AG08395 (cell line): ENCODE measurements at regions not wholly inside any gene's neighbourhood (a gene's known extent, or its start where the extent isn't known, plus 50 kb on each side); places are given as distances from the start of the nearest gene placed in this dataset.

Source experiments
- DNase-seq: peaks from one replicate; pipeline ENCODE4 v3.0.0; 2012; ENCODE audit warnings: mixed read lengths, low spot score

DNA sequence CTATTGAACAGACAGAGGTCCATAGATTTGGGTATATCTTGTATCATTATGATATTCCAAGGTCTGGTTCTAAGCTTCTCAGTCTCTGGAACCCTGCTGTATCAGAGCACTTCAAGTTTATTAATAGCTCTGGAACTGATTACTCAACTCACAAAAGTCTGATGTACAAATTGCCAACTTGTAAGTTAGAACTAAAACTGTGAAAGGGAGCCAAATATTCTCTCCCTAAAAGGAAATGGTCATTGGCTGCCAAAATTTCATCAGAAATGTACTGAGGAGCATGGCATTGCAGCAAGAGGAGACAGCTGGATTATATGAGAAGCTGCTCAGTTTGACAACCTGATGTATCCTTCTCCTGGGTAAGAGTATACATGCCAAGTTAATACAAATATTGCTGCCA, 828.8 kb upstream of the SEL1L start:
- DNase-seq = no peak

DNA sequence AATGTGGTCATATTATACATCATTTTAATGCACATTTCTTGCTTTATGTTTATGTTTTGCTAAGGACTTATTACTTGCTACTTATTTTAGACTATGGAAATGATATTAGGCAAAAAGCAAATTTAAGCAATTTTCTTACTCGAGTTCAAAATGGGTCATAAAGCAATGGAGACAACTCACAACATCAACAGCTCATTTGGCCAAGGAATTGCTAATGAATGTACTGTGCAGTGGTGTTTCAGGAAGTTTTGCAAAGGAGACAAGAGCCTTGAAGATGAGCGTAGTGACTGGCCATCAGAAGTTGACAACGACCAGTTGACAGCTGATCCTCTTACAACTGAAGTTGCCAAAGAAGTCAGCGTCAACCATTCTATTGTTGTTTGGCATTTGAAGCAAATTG, 831.8 kb upstream of the SEL1L start:
- no peak for DNase-seq

- DNase-seq = no peak
These were observed 833.1 kb upstream of the SEL1L start for GRCh38 chr14:82366803-82367202.

DNA sequence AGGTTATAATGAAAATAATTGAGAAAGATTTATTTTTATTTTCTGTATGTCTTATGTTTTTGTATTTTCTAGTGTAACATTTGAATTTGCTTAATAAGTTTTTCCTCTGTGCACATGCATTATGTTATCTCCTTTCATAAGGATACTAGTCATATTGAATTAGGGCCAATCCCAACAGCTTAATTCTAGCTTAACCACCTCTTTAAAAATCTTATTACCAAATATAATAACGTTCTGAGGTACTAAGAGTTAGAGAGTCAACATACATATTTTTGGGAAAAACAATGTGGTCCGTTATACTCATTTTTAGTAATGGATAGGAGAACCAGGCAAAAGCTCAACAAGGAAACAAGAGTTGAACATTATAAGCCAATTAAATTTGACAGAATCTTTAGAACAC, 845.6 kb upstream of the SEL1L start:
- no peak for DNase-seq

- DNase-seq = no peak
These were observed 851.4 kb upstream of the SEL1L start for GRCh38 chr14:82385048-82385447.

DNA sequence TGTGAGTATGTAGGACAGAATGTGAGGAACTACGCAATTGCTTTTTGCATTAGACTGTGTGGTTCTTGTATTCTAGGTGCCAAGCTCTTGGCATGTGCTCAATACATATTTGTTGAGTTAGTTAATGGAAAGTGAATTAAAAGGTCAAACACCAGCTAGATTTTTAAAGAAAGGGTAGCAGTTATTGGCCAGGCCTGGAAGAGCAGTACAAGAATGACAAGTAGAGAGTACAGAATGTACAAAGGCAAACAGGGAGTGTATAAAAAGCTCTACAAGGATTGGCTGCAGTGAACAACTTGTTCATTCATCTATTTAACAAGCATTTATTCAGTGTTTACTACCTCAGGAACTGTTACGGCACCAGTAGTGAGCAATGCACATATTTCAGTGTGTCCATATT, 854.0 kb upstream of the SEL1L start:
- no peak for DNase-seq

DNA sequence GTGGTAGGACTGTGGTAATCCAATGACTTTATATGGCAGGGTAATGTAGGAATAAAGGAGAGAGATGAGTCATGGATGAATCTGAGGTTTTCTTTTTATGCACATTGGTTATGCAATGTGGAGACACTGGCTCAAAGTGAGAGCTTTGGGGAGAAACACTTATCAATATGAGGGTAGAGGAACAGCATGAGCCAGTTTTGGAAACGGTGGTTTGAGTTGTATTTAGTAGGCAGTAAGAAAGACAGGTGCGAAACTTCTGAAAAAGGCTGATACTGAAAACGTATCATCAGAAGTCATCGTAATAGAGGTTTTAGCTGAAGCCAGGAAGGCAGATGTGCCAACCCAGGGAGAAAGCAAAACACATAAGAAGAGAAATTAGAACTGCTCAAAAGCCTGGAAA, 854.8 kb upstream of the SEL1L start:
- DNase-seq = no peak

GRCh38 chr14:82390586-82390985, 856.9 kb upstream of the SEL1L start:
- DNase-seq = no peak

DNA sequence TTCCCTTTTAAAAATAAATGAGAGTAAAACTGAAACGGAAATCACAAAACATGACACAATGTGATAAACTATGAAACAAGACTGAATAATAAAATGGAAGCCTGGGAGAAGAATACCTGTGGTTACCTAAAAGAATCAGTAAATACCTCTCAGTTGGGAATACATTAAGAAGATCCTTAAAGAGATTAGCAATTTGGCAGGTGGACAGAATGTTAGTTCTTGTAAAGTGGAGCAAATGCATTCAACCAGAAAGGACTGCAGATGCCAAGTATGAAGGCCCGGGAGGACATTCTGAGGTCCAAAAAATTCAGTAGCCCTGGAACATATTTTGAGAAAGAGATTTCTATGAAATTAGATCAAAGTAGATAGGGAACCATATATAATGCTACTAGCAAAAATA, 861.3 kb upstream of the SEL1L start:
- DNase-seq = no peak

- DNase-seq = no peak
These were observed 864.6 kb upstream of the SEL1L start for GRCh38 chr14:82398256-82398655.

GRCh38 chr14:82403987-82404386, 870.3 kb upstream of the SEL1L start:
- DNase-seq = no peak

GRCh38 chr14:82410064-82410463, 876.4 kb upstream of the SEL1L start:
- no peak for DNase-seq

DNA sequence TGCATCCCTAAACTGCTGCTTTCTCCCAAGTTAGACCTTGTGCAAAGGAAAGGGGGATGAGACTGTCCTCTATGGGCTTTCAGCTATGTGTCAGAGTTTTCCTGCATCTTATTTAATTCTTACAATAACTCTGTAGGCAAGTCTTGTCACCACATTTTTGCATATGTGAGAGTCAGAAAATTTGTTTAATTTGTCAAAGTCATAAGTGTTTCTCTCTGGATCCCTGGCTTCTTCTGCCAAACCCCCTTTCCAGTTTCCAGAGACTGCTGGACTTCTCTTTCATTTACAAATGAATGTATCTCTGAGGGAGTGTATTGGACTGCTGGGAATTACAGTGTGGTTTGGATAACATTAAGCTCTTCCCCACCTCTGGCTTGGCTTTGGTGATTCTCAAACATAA, 877.6 kb upstream of the SEL1L start:
- DNase-seq = no peak

DNA sequence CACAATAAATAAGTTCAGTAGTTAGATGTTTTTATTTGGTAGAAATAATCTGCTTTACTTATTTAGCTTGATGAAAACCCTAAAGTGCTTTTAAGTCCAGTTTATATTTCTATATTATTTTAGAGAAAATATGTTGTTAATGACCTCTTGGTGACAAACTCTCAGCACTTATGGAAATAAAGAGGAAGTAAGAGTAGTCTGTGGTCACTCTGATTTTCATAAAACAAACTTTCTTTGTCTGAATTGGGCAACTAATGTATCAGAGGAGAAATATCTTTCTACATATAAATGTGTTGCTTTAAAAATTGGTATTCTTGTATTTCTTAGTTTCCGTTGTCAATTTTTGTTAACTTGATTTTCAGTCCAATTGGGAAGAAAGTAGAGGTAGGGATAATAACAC, 878.9 kb upstream of the SEL1L start:
- DNase-seq = no peak

DNA sequence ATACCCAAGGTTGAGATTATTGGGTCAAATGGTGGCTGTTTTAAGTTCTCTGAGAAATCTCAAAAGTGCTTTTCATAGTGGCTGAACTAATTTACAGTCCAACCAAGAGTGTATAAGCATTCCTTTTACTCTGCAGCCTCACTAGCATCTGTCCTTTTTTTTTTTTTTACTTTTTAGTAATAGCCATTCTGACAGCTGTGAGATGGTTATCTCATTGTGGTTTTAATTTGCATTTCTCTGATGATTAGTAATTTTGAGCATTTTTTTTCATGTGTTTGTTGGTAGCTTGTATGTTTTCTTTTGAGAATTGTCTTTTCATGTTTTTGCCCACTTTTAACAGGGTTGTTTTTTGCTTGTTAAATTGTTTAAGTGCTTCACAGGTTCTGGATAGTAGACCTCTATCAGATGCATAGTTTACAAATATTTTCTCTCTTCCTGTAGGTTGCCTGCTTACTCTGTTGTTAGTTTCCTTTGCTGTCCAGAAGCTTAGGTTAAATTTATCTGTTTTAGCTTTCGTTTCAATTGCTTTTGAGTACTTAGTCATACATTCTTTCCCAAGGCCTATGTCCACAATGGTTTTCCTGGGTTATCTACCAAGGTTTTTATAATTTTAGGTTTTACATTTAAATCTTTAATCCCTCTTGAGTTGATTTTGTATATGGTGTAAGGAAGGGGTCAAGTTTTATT, 881.3 kb upstream of the SEL1L start:
- no peak for DNase-seq

GRCh38 chr14:82419933-82420332, 886.3 kb upstream of the SEL1L start:
- no peak for DNase-seq

DNA sequence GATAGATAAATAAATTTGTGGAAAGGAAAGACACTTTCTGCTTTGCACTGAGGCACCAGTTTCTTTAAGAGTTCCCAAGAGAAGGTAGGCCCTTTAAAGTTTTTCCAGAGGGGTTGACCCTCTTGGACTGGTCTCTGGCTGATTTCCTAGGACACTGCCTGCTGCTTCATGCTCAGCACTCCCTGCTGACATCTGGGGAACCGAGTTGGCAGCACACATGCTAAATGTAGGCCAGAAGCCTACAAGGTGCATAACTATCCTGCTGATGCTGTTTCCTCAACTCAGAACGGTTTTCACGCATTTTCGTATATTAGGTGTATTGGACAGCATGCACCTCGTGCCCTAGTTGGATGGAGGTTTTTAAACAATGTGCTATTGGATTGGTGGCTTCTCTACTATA, 887.2 kb upstream of the SEL1L start:
- DNase-seq = no peak

DNA sequence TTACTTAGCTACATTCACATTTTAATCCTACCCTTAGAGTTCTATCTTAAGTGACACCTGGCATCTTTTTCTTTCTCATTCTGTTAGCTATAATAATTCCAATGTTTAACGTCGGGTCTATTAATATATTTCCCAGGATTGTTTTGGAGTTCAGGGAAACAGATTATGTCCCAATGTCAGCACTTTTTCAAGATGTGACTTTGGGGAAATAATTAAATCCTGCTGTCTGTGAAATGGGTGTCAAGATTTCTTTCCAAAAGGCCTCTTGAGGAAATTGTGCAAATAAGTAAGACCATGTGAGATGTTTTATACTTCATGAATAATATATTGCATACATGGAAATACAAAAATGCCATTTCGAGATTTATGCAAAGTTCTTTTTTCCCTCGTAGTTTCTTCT, 887.6 kb upstream of the SEL1L start:
- no peak for DNase-seq

DNA sequence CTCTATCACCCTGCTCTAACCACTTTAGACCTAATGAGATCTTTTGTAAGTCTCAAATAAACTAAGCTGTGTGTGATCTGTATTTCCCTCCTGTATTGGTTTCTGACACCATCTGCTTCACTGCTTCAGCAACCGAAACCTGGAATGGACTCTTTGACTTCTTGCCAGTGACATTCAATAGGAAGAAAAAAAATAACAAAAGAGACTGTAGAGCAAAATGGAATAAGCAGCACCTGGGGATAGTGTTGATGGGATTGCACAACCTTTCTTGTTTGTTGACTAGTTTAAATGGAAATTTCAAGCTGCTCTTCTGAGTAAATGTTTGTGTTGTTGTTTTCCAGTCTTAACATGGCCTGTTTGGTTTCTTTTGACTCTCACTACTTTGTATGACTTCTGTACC, 888.6 kb upstream of the SEL1L start:
- no peak for DNase-seq

- DNase-seq = no peak
These were observed 891.6 kb upstream of the SEL1L start for GRCh38 chr14:82425261-82425660.

- DNase-seq = no peak
These were observed 897.4 kb upstream of the SEL1L start for GRCh38 chr14:82431031-82431430.

DNA sequence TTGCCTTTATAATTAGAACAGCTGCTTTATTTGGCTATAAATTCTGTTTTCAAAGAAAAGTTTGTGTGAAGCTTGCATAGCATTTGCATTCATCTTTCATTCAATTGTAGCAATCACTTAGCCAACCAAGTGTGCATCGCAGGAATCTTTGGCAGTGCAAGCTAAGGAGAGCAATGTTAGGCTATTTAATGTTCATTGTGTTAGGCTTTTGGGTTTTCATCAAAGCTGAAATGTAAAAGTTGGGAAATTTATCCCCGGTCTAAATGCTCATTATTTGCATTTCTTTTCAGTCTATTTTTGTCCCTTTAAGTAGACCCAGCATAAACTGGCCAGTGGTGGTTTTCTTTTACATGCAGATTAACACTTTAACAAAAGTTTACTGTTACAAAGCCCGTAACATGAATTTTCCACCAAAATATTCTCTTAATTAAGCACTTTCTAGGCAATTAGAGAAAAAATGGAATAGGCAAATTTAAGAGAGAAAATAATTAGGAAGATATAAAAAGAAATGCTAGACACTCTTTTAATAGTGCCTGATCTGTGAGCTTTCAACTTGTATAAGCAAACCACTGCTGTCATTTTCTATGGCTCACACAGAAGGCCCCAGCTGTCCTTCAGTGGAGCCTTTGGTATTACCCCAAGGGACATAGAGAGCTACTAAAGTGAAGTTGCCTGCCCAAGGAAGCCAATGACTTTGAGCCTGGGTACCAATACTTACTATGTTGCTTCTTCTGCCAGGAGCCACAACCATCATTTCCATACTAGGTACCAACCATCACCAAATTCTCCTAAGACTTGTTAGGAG, 898.9 kb upstream of the SEL1L start:
- no peak for DNase-seq

DNA sequence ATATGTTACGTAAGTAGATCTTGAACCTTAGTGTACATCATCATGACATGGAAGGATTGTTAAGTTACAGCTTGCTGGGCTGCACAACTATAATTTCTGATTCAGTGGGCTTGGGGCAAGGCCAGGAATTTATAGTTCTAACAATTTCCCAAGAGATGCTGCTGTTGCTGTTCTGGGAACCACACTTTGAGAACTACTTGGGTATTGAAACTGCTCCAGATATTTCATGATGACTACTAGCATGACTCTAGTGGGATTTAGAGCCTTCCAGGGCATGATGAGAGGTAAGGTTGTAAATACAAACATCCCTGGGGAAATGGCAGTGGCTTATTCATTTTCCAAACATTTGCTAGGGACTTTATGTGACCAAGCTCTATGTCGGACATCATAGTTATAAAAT, 904.8 kb upstream of the SEL1L start:
- DNase-seq = no peak

DNA sequence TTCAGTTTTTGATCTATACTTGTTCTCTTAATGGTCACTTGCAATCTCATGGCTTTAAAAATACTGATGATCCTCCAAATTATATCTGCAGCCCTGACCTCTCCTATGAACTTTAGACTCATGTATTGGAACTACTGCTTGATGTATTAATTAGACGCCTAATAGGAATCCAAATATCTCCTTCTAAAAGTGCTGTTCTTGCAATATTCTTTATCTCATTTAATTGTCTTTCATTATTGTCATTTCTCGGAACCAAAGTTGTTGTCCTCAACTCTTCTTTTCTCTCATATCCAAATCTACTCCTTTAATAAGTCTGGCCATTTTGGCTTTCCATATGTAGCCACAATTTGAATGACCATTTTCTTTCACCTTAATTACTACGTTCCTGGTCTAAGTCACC, 907.6 kb upstream of the SEL1L start:
- DNase-seq = no peak
